ENCODE measurements at regions not wholly inside any gene's neighbourhood (a gene's known extent, or its start where the extent isn't known, plus 50 kb on each side); places are given as distances from the start of the nearest gene placed in this dataset.

GRCh38 chr2:12175323-12175722, 428.9 kb downstream of the LPIN1 start:
- TF ChIP-seq GATA2 (IDR thresholded peaks at IDR 0.05; ENCODE audit: low read depth, low read length): no peak
- no peak for TF ChIP-seq GATA3 (IDR thresholded peaks at IDR 0.05; ENCODE audit: low read depth, low read length)

All from SH-SY5Y (cell line).